K562 (cell line): ENCODE measurements at regions not wholly inside any gene's neighbourhood (a gene's known extent, or its start where the extent isn't known, plus 50 kb on each side); places are given as distances from the start of the nearest gene placed in this dataset.
A peak's percentile ranks its signal among the peaks of the same experiment; 100 is the strongest.

ENCODE experiments used
- GTF2E2 ChIP-seq: fragments of 200-800 bp; sonication (Bioruptor generic); IDR thresholded peaks from 2 replicates; pipeline ENCODE4 v1.6.1; 2016; ENCODE audit warnings: missing genetic modification characterization, missing compliant biosample characterization
- MAFK ChIP-seq: IDR thresholded peaks from 2 replicates; pipeline ENCODE4 v1.6.1; 2011; ENCODE audit warnings: low read length, improper control_type of control experiment
- RFX5 ChIP-seq: IDR thresholded peaks from 2 replicates; pipeline ENCODE4 v1.6.1; 2011; ENCODE audit warnings: low read depth, mild to moderate bottlenecking, improper control_type of control experiment, low read length
- STAT6 ChIP-seq: sonication (generic); formaldehyde crosslinking; IDR thresholded peaks from 2 replicates; pipeline ENCODE4 v1.8.1; 2023; ENCODE audit warnings: mild to moderate bottlenecking, missing genetic modification reagents
- VEZF1 ChIP-seq: fragments of 200-800 bp; sonication (Bioruptor generic); IDR thresholded peaks from 2 replicates; pipeline ENCODE4 v1.6.1; 2017; ENCODE audit warnings: missing genetic modification characterization, missing compliant biosample characterization
- ZBTB40 ChIP-seq, 2 experiments: fragments of 450-650 bp in 1 of 2; sonication (generic) in 1 of 2; formaldehyde crosslinking in 1 of 2; IDR thresholded peaks; 2 replicates each; pipeline versions ENCODE4 v1.7.1 to v1.9.0; 2016 to 2022; ENCODE audit warnings: inconsistent platforms in 1 of 2, mild to moderate bottlenecking in 1 of 2, missing genetic modification reagents in 1 of 2

GRCh38 chr6:109877028-109878004, 100.8 kb upstream of the GPR6 start (continued):
- TF ChIP-seq GTF2E2, result peak; percentile 52; the same call in 1 of the 2 replicates
- TF ChIP-seq RFX5, result no peak
- no peak for TF ChIP-seq MAFK
- TF ChIP-seq ZBTB40 (IDR thresholded peaks at IDR 0.05), result no peak
- no peak for TF ChIP-seq ZBTB40 (CRISPR knock-in tag; IDR thresholded peaks at IDR 0.05)
- peak; percentile 64 for TF ChIP-seq VEZF1
- TF ChIP-seq STAT6, result no peak
